ENCODE measurements at regions not wholly inside any gene's neighbourhood (a gene's known extent, or its start where the extent isn't known, plus 50 kb on each side); places are given as distances from the start of the nearest gene placed in this dataset.

DNA sequence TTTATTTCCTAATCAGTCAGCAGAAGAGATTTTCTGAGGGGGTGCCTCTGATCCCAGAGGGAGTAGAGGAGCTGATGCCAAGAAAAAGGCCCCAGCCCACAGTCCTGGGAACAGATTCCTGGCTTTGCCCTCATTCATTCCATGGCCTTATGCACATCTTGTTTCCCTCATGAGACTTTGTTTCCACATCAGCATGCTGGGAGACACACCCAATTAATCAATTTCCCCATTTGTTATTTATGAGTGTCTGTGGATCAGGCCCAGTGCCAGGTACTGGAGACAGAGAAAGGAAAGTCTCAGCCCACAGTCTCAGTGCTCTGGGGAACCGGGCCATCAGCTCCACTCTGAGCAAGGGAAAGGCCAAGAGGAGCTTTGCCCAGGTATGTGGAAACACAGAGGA, 496.2 kb upstream of the ZMIZ1 start:
- Histone ChIP-seq H3K36me3 (ENCODE audit: control insufficient read depth in 2 of 2, insufficient read depth in 2 of 2, low read length in 1 of 2) (no peaks in the 10 kb centered on the region), H3K4me3 (ENCODE audit: low read depth in 1 of 2, low read length in 2 of 2) (no peak overlapping the region), H3K27ac (ENCODE audit: low read depth in 2 of 2, low read length in 1 of 2) (no peak overlapping the region), H3K27me3 (ENCODE audit: control insufficient read depth in 1 of 2, insufficient read depth in 2 of 2, low read length in 2 of 2) (no peaks in the 10 kb centered on the region), H3K9me3 (ENCODE audit: control insufficient read depth in 2 of 2, insufficient read depth in 1 of 2, low read depth in 1 of 2, low read length in 1 of 2) (no peaks in the 10 kb centered on the region), H3K4me1 (ENCODE audit: control insufficient read depth in 2 of 2, insufficient read depth in 2 of 2, low read length in 1 of 2) (no peaks in the 10 kb centered on the region)
- WGBS, 2 donors: 61 to 71% methylated on average over 1 of the region's 1 CpG

DNA sequence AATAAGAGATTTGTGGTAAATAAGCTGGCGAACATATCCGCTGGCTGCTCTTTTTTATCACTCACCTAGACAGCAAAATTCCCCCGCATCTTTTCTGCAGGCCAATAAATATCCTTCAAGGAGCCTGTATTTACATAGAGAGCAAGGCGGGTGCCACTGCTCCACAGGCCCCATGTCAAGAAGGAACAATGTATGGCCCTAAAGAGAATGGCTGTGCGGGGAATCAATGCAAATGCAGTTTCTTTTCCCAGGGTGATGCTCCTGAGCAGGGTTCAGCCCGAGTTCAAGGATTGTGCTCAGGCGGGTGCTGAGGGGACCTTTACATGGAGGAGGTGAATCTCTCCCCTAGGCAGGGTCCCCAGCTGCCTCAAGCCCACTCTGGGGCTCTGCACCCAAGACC, 494.2 kb upstream of the ZMIZ1 start:
- H3K4me3 ChIP-seq (ENCODE audit: low read depth in 1 of 2, low read length in 2 of 2): no peak overlapping the region
- WGBS, 2 donors: 94 to 96% methylated on average over 7 of the region's 7 CpGs

DNA sequence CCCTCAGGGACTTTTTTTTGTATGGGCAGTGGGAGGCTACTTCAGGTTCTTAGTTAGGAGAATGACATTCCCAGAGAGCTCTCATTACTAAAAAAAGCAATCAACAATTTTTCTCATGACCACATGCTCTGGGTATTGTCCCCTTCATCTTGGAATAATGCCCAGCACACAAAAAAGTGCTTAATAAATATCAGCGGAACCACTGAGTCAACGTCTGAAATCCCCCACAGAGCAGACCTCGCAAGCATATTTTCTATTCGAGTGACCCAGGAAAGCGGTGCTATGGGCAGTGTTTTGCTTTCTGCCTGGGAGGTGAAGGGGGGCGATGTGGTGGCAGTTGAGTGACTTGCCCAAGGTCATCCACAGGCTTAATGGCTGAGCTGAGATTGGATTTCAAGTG, 493.4 kb upstream of the ZMIZ1 start:
- H3K4me3 ChIP-seq (ENCODE audit: low read depth in 1 of 2, low read length in 2 of 2): no peak overlapping the region
- no peaks in the 10 kb centered on the region for H3K4me1 ChIP-seq (ENCODE audit: control insufficient read depth in 2 of 2, insufficient read depth in 2 of 2, low read length in 1 of 2)
- no peaks in the 10 kb centered on the region for H3K27me3 ChIP-seq (ENCODE audit: control insufficient read depth in 1 of 2, insufficient read depth in 2 of 2, low read length in 2 of 2)
- H3K27ac ChIP-seq (ENCODE audit: low read depth in 2 of 2, low read length in 1 of 2): no peak overlapping the region
- H3K36me3 ChIP-seq (ENCODE audit: control insufficient read depth in 2 of 2, insufficient read depth in 2 of 2, low read length in 1 of 2): no peaks in the 10 kb centered on the region
- WGBS, 2 donors: 66 to 71% methylated on average over 6 of the region's 6 CpGs
- no peaks in the 10 kb centered on the region for H3K9me3 ChIP-seq (ENCODE audit: control insufficient read depth in 2 of 2, insufficient read depth in 1 of 2, low read depth in 1 of 2, low read length in 1 of 2)

More for the DNA sequence above, 494.2 kb upstream of the ZMIZ1 start:
- Histone ChIP-seq H3K27ac (ENCODE audit: low read depth in 2 of 2, low read length in 1 of 2) (no peak overlapping the region), H3K36me3 (ENCODE audit: control insufficient read depth in 2 of 2, insufficient read depth in 2 of 2, low read length in 1 of 2) (no peaks in the 10 kb centered on the region), H3K4me1 (ENCODE audit: control insufficient read depth in 2 of 2, insufficient read depth in 2 of 2, low read length in 1 of 2) (no peaks in the 10 kb centered on the region), H3K27me3 (ENCODE audit: control insufficient read depth in 1 of 2, insufficient read depth in 2 of 2, low read length in 2 of 2) (no peaks in the 10 kb centered on the region), H3K9me3 (ENCODE audit: control insufficient read depth in 2 of 2, insufficient read depth in 1 of 2, low read depth in 1 of 2, low read length in 1 of 2) (no peaks in the 10 kb centered on the region)

DNA sequence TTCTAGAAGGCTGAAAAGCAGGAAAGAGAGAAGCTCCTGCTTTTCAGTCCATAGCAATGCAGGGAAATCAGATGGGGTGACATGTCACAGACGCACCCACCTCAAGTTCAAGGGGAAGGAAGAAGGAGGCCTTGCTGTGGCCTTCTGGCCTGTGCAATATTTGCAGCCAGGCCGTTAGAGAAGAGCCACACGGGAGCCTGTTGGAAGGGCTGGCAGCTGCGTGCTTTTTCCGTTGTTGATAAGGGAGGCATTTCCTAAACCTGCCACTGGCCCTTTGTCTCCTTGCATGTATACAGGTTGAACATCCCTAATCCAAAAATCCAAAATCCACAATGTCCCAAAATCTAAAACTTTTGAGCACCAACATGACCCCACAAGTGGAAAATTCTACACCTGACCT, 492.5 kb upstream of the ZMIZ1 start:
- Histone ChIP-seq H3K27me3 (ENCODE audit: control insufficient read depth in 1 of 2, insufficient read depth in 2 of 2, low read length in 2 of 2) (no peaks in the 10 kb centered on the region), H3K9me3 (ENCODE audit: control insufficient read depth in 2 of 2, insufficient read depth in 1 of 2, low read depth in 1 of 2, low read length in 1 of 2) (no peaks in the 10 kb centered on the region), H3K27ac (ENCODE audit: low read depth in 2 of 2, low read length in 1 of 2) (no peak overlapping the region), H3K4me3 (ENCODE audit: low read depth in 1 of 2, low read length in 2 of 2) (no peak overlapping the region), H3K4me1 (ENCODE audit: control insufficient read depth in 2 of 2, insufficient read depth in 2 of 2, low read length in 1 of 2) (no peaks in the 10 kb centered on the region), H3K36me3 (ENCODE audit: control insufficient read depth in 2 of 2, insufficient read depth in 2 of 2, low read length in 1 of 2) (no peaks in the 10 kb centered on the region)
- 62 to 72% methylated on average over 5 of the region's 5 CpGs for WGBS, 2 donors

DNA sequence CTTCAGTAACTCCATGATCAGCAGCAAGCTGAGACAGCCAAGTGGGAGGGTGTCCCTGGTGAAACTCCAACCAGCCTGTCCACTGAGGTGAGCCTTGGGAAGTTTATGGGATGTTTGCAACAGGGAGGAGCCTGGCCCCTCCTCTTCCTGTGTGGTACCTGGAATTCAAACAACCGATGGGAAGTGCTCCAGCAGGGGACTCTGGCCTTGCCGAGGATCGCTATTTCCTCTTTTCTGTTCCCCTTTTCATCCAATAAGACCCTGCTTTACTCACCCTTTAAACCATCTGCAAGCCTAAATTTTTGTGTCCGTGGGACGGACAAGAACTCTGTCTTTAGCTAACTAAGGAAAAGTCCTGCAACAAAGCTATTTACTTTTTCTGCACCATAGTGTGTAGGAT, 491.1 kb upstream of the ZMIZ1 start:
- Histone ChIP-seq H3K27me3 (ENCODE audit: control insufficient read depth in 1 of 2, insufficient read depth in 2 of 2, low read length in 2 of 2) (no peaks in the 10 kb centered on the region), H3K4me3 (ENCODE audit: low read depth in 1 of 2, low read length in 2 of 2) (no peak overlapping the region), H3K4me1 (ENCODE audit: control insufficient read depth in 2 of 2, insufficient read depth in 2 of 2, low read length in 1 of 2) (no peaks in the 10 kb centered on the region), H3K27ac (ENCODE audit: low read depth in 2 of 2, low read length in 1 of 2) (no peak overlapping the region), H3K9me3 (ENCODE audit: control insufficient read depth in 2 of 2, insufficient read depth in 1 of 2, low read depth in 1 of 2, low read length in 1 of 2) (no peaks in the 10 kb centered on the region), H3K36me3 (ENCODE audit: control insufficient read depth in 2 of 2, insufficient read depth in 2 of 2, low read length in 1 of 2) (no peaks in the 10 kb centered on the region)
- 58 to 70% methylated on average over 5 of the region's 5 CpGs for WGBS, 2 donors

DNA sequence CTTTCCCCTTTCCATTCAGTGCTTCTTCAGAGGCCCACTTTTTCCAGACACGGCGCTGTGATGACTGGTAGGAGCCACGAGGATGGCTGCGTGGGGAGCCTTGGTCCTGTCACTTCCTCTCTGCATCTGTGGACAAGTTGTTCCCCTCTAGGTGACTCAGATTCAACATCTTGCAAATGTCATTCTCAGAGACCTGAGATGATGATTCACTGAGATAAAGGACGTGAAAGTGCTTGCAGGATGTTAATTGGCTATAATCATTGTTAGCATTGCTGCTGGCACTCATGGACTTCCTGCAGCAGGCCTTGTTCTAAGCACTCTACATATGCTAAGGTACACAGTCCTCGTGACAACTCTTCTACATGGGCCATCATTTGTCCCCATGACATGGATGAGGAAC, 489.8 kb upstream of the ZMIZ1 start:
- H3K9me3 ChIP-seq (ENCODE audit: control insufficient read depth in 2 of 2, insufficient read depth in 1 of 2, low read depth in 1 of 2, low read length in 1 of 2): no peaks in the 10 kb centered on the region
- H3K4me1 ChIP-seq (ENCODE audit: control insufficient read depth in 2 of 2, insufficient read depth in 2 of 2, low read length in 1 of 2): no peaks in the 10 kb centered on the region
- no peaks in the 10 kb centered on the region for H3K36me3 ChIP-seq (ENCODE audit: control insufficient read depth in 2 of 2, insufficient read depth in 2 of 2, low read length in 1 of 2)
- 76 to 80% methylated on average over 6 of the region's 6 CpGs for WGBS, 2 donors
- H3K27me3 ChIP-seq (ENCODE audit: control insufficient read depth in 1 of 2, insufficient read depth in 2 of 2, low read length in 2 of 2): no peaks in the 10 kb centered on the region
- no peak overlapping the region for H3K4me3 ChIP-seq (ENCODE audit: low read depth in 1 of 2, low read length in 2 of 2)
- no peak overlapping the region for H3K27ac ChIP-seq (ENCODE audit: low read depth in 2 of 2, low read length in 1 of 2)

DNA sequence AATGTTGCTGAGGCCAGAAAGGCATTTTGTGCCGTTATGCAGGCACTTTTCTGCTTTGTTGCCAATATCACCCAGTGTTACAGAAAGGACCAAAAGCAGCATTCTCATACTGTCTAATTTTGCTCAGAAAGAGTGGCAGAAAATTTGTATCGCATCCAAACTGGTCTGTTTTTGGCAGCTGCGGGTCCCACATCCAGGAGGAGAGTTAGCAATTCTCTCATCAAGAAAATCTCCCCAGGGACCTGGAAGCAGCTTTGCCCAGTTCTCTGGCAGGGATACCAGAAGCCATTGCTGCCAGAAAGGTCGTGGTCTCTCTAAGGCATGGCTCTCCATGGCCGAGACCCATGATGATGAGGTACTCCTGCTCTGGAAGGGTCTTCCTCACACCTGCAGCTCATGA, 489.2 kb upstream of the ZMIZ1 start:
- H3K27ac ChIP-seq (ENCODE audit: low read depth in 2 of 2, low read length in 1 of 2): no peak overlapping the region
- H3K4me1 ChIP-seq (ENCODE audit: control insufficient read depth in 2 of 2, insufficient read depth in 2 of 2, low read length in 1 of 2): no peaks in the 10 kb centered on the region
- no peaks in the 10 kb centered on the region for H3K27me3 ChIP-seq (ENCODE audit: control insufficient read depth in 1 of 2, insufficient read depth in 2 of 2, low read length in 2 of 2)
- WGBS, 2 donors: 79 to 86% methylated on average over 5 of the region's 5 CpGs
- no peaks in the 10 kb centered on the region for H3K9me3 ChIP-seq (ENCODE audit: control insufficient read depth in 2 of 2, insufficient read depth in 1 of 2, low read depth in 1 of 2, low read length in 1 of 2)
- H3K4me3 ChIP-seq (ENCODE audit: low read depth in 1 of 2, low read length in 2 of 2): no peak overlapping the region
- H3K36me3 ChIP-seq (ENCODE audit: control insufficient read depth in 2 of 2, insufficient read depth in 2 of 2, low read length in 1 of 2): no peaks in the 10 kb centered on the region

DNA sequence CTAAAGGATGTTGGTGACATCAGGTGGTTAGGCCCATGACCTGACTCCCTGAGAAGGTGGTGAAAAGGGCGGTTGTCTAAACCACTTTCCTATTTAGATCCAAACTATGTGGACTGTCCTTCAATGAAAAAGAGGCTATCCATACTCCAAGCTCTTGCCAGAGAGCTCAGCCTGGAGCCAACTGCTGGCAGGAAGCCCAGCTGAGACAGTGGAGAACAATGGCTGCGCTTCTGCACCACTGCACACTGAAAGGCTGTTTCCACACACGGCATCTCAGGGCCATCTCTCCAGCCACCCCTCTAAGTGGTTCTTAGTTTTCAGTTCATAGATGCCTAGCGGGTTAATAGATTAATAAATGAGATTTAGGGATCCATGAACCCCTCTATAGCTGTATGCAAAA, 488.8 kb upstream of the ZMIZ1 start:
- Histone ChIP-seq H3K27me3 (ENCODE audit: control insufficient read depth in 1 of 2, insufficient read depth in 2 of 2, low read length in 2 of 2) (no peaks in the 10 kb centered on the region), H3K9me3 (ENCODE audit: control insufficient read depth in 2 of 2, insufficient read depth in 1 of 2, low read depth in 1 of 2, low read length in 1 of 2) (no peaks in the 10 kb centered on the region), H3K4me1 (ENCODE audit: control insufficient read depth in 2 of 2, insufficient read depth in 2 of 2, low read length in 1 of 2) (no peaks in the 10 kb centered on the region), H3K4me3 (ENCODE audit: low read depth in 1 of 2, low read length in 2 of 2) (no peak overlapping the region), H3K27ac (ENCODE audit: low read depth in 2 of 2, low read length in 1 of 2) (no peak overlapping the region), H3K36me3 (ENCODE audit: control insufficient read depth in 2 of 2, insufficient read depth in 2 of 2, low read length in 1 of 2) (no peaks in the 10 kb centered on the region)
- WGBS, 2 donors: 57 to 63% methylated on average over 4 of the region's 4 CpGs

DNA sequence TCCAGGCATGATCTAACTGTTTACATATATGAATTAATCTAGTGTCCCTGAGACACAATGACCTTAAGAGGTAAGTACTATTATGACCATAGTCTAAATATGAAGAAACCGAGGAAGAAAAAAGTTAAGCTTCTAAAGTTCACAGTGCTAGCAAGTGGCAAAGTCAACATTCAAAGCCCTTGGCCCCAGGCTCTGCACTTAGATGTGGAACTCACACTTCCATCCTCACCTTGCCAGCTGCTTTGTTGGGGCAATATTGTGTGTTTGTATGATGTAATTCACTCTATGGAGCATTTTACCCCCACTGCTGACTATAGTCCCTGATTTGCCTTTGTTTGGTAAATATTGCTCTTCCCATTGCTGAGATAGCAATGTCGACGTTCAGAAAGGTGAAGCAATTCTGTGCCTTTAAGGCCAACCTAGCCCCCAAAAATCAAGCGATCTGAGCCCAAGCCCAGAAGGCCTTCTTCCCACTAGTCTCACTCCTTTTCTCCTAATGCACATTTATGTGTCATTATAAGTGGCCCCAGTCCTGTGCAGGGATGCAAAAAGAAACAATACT, 487.6 kb upstream of the ZMIZ1 start:
- Histone ChIP-seq H3K27ac (ENCODE audit: low read depth in 2 of 2, low read length in 1 of 2) (no peak overlapping the region), H3K36me3 (ENCODE audit: control insufficient read depth in 2 of 2, insufficient read depth in 2 of 2, low read length in 1 of 2) (no peaks in the 10 kb centered on the region), H3K4me3 (ENCODE audit: low read depth in 1 of 2, low read length in 2 of 2) (no peak overlapping the region), H3K4me1 (ENCODE audit: control insufficient read depth in 2 of 2, insufficient read depth in 2 of 2, low read length in 1 of 2) (no peaks in the 10 kb centered on the region), H3K27me3 (ENCODE audit: control insufficient read depth in 1 of 2, insufficient read depth in 2 of 2, low read length in 2 of 2) (no peaks in the 10 kb centered on the region), H3K9me3 (ENCODE audit: control insufficient read depth in 2 of 2, insufficient read depth in 1 of 2, low read depth in 1 of 2, low read length in 1 of 2) (no peaks in the 10 kb centered on the region)
- 84 to 86% methylated on average over 4 of the region's 4 CpGs for WGBS, 2 donors

DNA sequence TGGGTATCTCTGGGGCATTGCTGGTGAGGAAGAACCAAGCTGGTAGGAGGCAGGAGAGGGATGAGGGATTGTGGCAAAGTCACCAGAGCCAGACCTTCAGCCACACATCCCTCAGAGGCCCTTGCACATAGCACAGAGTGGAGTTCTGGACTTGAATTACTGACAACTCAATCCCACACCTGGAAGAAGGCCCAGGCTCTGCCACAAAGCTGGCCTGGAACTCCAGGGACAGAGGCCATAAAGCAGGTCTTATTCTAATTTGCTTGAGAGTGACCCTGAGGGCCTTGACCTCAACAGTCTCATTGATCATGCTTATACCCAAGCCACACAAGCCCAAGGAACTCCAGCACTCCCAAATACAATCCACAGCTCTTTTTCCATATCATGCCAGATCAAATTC, 486.2 kb upstream of the ZMIZ1 start:
- Histone ChIP-seq H3K36me3 (ENCODE audit: control insufficient read depth in 2 of 2, insufficient read depth in 2 of 2, low read length in 1 of 2) (no peaks in the 10 kb centered on the region), H3K9me3 (ENCODE audit: control insufficient read depth in 2 of 2, insufficient read depth in 1 of 2, low read depth in 1 of 2, low read length in 1 of 2) (no peaks in the 10 kb centered on the region), H3K27ac (ENCODE audit: low read depth in 2 of 2, low read length in 1 of 2) (no peak overlapping the region), H3K4me1 (ENCODE audit: control insufficient read depth in 2 of 2, insufficient read depth in 2 of 2, low read length in 1 of 2) (no peaks in the 10 kb centered on the region), H3K4me3 (ENCODE audit: low read depth in 1 of 2, low read length in 2 of 2) (no peak overlapping the region), H3K27me3 (ENCODE audit: control insufficient read depth in 1 of 2, insufficient read depth in 2 of 2, low read length in 2 of 2) (no peaks in the 10 kb centered on the region)

Measured in esophagus (tissue), 2 donors.